ENCODE measurements at regions not wholly inside any gene's neighbourhood (a gene's known extent, or its start where the extent isn't known, plus 50 kb on each side); places are given as distances from the start of the nearest gene placed in this dataset.

DNA sequence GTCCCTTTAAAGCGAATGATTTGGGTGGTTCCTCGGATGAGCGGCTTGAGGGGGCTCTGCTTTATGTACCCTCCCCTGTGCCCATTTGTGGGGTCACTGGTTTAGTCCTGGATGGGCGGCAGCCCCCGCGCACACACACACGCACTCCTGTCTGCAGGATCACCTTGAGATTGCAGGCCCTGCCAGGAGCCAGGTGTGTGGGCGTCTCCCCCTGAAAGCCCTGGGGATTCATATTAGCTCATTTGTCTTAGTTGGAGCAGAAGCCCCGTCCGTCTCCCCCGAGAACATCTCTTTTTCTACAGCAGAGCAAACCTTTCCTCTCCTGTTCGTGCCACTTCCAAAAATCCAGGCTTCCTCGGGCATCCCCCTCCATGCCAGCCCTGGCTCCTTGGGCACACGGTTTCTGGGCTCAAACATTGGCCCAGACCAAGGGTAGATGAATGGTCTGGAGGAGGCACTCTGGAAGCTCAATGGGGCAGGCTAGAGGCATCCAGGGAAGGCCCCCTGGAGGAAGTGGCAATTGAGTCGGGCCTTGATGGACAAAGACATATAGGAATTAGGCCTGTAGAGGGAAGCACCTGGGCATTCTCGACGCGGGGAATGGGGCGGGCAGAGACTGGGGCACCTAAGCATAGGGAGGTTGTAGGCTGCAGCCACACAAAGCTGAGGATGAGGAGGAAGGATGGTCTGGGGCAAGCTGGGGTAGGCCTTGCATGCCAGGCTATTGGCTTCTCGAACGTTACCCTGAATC is 218.5 kb upstream of the GSE1 start:
- no peak for DNase-seq

DNA sequence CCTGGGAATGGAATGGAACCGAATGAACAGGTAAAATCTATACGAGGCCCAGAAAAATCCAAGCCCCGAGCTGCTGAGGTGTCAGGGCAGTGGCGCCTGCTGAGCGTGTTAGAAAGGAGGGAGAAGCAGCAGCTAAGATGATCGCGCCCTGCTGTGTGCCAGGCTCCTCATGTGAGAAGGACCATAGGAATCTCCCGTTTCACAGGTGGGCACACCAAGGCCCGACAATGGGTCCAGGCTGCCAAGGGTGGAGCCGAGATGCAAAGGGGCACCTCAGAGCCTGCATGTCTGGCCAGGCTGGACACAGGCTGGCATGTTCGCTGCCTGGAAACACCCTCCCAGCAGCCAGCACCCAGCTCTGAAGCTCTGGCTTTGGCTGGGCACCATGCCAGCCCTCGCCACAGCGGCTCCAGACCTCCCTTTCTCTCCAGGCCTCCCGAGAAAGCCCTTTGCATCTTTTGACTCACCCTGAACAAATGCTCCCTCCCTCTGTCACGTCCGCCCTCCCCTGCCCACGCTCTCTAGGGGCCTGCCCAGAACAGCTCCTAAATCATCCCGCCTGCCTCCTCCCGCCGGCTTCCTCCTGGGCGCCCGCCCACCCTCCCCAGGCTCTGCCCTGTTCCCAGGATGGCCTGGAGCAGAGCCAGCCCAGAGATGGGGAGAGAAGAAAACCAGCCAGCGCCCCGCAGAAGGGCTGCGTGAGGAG is 217.8 kb upstream of the GSE1 start:
- peak; percentile 73 for DNase-seq

- DNase-seq, result peak; percentile 30
These were observed 216.9 kb upstream of the GSE1 start for GRCh38 chr16:85395913-85396878.

GRCh38 chr16:85396879-85397871 is 215.9 kb upstream of the GSE1 start:
- DNase-seq, result no peak

DNA sequence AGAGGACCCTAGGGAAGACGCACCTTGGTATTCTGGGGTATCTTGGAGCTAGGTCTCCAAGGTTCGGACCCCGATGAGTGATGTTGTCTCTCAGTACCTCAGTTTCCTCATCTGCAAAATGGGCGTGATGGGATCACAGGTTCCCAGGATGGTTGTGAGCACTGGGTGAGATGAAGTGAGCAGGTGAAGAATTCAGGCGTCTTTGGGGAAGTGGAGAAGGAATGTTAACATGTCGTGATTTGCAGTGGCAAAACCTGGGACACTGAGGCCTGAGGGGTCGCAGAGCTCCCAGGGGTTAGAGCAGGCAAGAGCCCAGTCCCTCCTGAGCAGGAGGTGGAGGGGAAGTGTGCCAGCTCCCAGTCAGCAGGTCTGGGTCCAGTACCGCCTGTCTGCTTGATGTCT is 215.1 kb upstream of the GSE1 start:
- DNase-seq, result no peak

DNA sequence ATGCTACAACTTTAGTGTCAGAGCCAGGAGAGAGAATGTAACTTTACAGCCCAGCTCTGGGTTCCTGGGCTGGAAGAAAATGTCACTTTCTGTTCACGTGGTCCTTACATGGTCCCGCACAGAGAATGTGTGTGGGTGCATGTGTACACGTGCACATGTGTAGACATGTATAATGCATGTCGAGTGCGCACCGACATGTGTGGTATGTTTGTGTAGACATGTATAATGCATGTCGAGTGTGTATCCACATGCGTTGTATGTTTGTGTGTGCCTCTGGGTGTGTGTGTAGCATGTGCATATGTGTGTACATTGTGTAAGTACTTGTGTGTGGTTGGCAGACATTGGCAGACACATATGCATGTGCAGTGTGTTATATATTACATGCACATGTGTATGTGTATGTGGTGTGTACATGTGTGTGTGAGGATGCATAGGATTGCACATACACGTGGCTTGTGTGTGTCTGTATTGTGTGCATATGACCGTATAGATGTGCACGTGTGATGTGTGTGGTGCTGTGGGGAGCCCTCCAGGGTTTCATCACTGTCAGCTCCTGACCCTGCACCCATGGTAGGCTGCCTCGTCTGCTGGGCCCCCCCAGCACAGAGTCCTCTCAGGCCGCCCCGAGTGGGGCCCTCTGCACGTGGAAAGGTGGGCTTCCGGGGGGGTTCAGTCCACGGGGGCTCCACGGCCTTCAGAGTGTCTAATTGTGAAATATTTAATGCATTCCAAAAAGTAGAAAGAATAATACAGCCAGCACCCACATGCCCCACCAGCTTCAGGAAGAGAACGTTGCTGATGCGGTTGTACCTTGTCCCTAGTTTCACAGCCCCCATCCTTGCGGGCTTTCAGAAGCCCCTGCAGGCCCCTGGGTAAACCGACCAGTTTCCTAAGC is 214.2 kb upstream of the GSE1 start:
- no peak for DNase-seq

DNA sequence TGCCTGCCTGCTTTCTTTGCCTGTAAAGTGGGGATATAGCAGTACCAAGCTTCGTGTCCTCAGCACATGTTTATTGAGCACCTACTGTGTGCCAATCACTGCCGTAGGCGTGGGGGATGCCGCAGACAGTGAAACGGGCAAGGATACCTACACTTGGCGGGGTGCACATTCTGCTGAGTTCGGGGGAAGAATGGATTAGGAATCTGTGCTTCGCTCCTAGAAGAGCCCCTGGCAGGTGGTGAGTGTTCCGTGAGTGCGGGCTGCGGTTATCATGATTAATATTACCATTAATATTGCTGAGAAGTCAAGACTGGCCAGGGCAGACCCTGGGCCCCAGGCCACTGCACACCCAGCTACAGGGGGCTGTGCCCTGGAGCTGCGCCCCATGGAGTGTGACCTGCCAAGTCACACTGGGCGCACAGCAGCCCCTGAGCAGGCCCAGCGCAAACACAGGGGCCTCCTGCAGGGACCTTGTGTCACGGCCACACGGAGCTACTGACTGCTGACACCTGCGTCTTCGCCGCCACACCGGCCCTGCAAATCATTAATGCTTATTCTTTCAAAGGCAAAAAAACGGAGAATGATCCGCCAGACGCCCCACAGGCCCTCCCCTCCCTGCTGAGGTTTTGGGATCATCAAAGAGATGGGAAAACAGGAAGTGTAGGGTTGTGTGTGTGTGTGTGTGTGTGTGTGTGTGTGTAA is 213.4 kb upstream of the GSE1 start:
- DNase-seq, result no peak

GRCh38 chr16:85400305-85401205 is 212.6 kb upstream of the GSE1 start:
- DNase-seq, result no peak

GRCh38 chr16:85401370-85401916 is 211.7 kb upstream of the GSE1 start:
- DNase-seq, result no peak

GRCh38 chr16:85401917-85402766 is 211.0 kb upstream of the GSE1 start:
- DNase-seq, result no peak

GRCh38 chr16:85402910-85403692 is 210.0 kb upstream of the GSE1 start:
- DNase-seq, result peak; percentile 88

DNA sequence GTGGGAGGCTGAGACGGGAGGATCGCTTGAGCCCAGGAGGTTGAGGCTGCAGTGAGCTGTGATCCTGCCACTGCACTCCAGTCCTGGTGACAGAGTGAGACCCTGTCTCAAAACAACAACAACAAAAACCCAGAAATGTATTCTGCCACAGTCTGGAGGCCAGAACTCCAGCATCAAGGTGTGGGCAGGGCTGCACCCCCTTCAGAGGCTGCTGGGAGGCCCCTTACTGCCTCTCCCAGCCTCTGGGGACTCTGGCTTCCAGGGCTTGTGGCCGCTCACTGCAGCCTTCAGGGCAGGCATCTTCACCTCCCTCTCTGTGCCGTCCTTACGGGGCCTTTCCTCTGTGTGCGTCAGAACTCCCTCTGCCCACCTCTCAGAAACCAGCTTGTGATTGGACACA is 209.4 kb upstream of the GSE1 start:
- no peak for DNase-seq

DNA sequence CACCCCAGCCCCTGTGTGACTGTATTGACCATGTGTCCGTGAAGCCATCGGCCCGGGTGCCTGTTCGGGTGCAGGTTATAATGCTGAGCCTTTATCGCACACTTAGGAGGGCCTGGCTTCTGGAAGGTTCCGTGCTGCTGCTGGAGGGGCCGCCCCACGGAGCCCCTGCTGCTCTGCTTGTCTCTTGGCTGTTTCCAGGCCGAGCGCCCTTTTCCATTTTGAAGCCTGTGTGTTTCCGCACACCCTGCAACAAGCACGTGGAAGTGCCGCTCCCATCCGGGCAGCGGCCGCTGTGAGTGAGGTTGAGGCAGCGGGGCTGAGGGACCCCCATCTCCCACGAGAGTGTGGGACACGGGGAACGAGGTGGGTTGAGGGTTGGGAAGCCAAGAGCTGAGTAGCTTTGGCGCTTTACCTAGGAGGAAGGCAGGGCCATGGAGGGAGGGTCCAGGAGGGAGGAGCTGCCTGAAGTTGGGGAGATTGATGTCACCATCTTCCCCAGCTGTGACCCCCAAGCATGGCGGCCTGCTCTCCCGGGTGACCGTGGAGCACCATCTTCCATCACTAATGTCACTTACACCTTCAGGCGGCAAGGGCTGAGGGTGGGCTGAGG is 200.1 kb upstream of the GSE1 start:
- DNase-seq, result no peak

GRCh38 chr16:85413691-85414663 is 199.1 kb upstream of the GSE1 start:
- DNase-seq, result no peak

Measured in dermis blood vessel endothelial cell (primary cell).